Forelimb muscle (tissue), 1 donor: ENCODE measurements at regions not wholly inside any gene's neighbourhood (a gene's known extent, or its start where the extent isn't known, plus 50 kb on each side); places are given as distances from the start of the nearest gene placed in this dataset.

Source experiments
- DNase-seq: peaks from one replicate; pipeline ENCODE4 v3.0.0-alpha.2; 2013; ENCODE audit warnings: low read depth

- DNase-seq: no peak
Measured at GRCh38 chr15:45946111-45946510, 311.3 kb downstream of the SQOR start.

GRCh38 chr15:45948181-45948621 lies 313.4 kb downstream of the SQOR start:
- DNase-seq: no peak

GRCh38 chr15:45958924-45959323 lies 324.1 kb downstream of the SQOR start:
- DNase-seq: no peak

GRCh38 chr15:45962733-45963132 lies 327.9 kb downstream of the SQOR start:
- no peak for DNase-seq

GRCh38 chr15:45970542-45970941 lies 335.7 kb downstream of the SQOR start:
- DNase-seq: no peak

- DNase-seq: no peak
Measured at GRCh38 chr15:45980366-45980765, 345.5 kb downstream of the SQOR start.

GRCh38 chr15:45981625-45982024 lies 346.8 kb downstream of the SQOR start:
- no peak for DNase-seq

- no peak for DNase-seq
Measured at GRCh38 chr15:45991863-45992262, 357.0 kb downstream of the SQOR start.

- no peak for DNase-seq
Measured at GRCh38 chr15:45993072-45993471, 358.2 kb downstream of the SQOR start.

- DNase-seq: no peak
Measured at GRCh38 chr15:45993508-45993907, 358.7 kb downstream of the SQOR start.

- DNase-seq: no peak
Measured at GRCh38 chr15:45995800-45996199, 361.0 kb downstream of the SQOR start.

- DNase-seq: no peak
Measured at GRCh38 chr15:46014532-46014931, 379.7 kb downstream of the SQOR start.

- no peak for DNase-seq
Measured at GRCh38 chr15:46034755-46035154, 399.9 kb downstream of the SQOR start.

- no peak for DNase-seq
Measured at GRCh38 chr15:46039703-46040102, 404.9 kb downstream of the SQOR start.

- DNase-seq: no peak
Measured at GRCh38 chr15:46041905-46042304, 407.1 kb downstream of the SQOR start.

GRCh38 chr15:46059921-46060594 lies 425.2 kb downstream of the SQOR start:
- no peak for DNase-seq

GRCh38 chr15:46061002-46061401 lies 426.2 kb downstream of the SQOR start:
- DNase-seq: no peak

- DNase-seq: no peak
Measured at GRCh38 chr15:46077220-46077619, 442.4 kb downstream of the SQOR start.

GRCh38 chr15:46079046-46079445 lies 444.2 kb downstream of the SQOR start:
- DNase-seq: no peak

GRCh38 chr15:46080016-46080415 lies 445.2 kb downstream of the SQOR start:
- DNase-seq: no peak

GRCh38 chr15:46088486-46089445 lies 453.9 kb downstream of the SQOR start:
- no peak for DNase-seq

GRCh38 chr15:46089467-46089935 lies 454.7 kb downstream of the SQOR start:
- no peak for DNase-seq
